ENCODE measurements at regions not wholly inside any gene's neighbourhood (a gene's known extent, or its start where the extent isn't known, plus 50 kb on each side); places are given as distances from the start of the nearest gene placed in this dataset.

- TF ChIP-seq PBX3 (IDR thresholded peaks at IDR 0.05) (no peak), CTCF (IDR thresholded peaks at IDR 0.05) (no peak), POLR2A (IDR thresholded peaks at IDR 0.05; ENCODE audit: low read length) (no peak), RCOR1 (IDR thresholded peaks at IDR 0.05; ENCODE audit: low read depth, low read length) (no peak), HDAC2 (IDR thresholded peaks at IDR 0.05) (no peak), KDM5A (IDR thresholded peaks at IDR 0.05) (no peak), E2F6 (IDR thresholded peaks at IDR 0.05; ENCODE audit: borderline replicate concordance, low read depth) (no peak), RFX5 (IDR thresholded peaks at IDR 0.05) (no peak), MYC (IDR thresholded peaks at IDR 0.05; ENCODE audit: borderline replicate concordance, low read length) (no peak), FOSL2 (IDR thresholded peaks at IDR 0.05) (no peak), FOSL2 (CRISPR knock-in tag; IDR thresholded peaks at IDR 0.05) (no peak), EP300 (IDR thresholded peaks at IDR 0.05) (no peak)
These were observed 757.1 kb upstream of the CDH7 start for GRCh38 chr18:64993695-64994094.
